ENCODE measurements at regions not wholly inside any gene's neighbourhood (a gene's known extent, or its start where the extent isn't known, plus 50 kb on each side); places are given as distances from the start of the nearest gene placed in this dataset.
"Not testable (repeated sequence)": the region's sequence is repeated elsewhere in the genome, so short reads cannot be mapped to it uniquely, and the experiment has no call there.

DNA sequence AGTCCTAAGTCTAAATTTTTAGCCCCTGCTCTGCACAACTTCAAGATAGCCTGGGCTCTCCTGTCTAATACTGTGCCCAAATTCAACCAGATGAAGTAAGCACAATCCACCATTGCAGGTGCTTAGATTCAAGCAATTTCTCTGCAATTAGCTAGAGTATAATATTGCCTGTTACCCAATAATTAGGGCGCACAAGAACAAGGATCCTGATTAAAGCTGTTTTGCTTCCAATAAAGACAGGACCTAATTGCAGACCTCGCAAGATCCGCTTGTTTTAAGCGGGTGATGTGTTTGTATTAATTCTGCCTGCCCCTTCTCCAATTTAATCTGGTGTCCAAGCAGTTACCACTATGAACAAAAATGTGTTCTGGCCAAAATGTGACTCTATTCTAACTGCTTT is 1268.9 kb upstream of the TMEM132C start:
- DNase-seq (ENCODE audit: low read depth), result no peak

- peak; percentile 5 for DNase-seq (ENCODE audit: low read depth)
These were observed 1268.2 kb upstream of the TMEM132C start for GRCh38 chr12:126998747-126999285.

- DNase-seq (ENCODE audit: low read depth), result no peak
These were observed 1267.6 kb upstream of the TMEM132C start for GRCh38 chr12:126999352-126999751.

DNA sequence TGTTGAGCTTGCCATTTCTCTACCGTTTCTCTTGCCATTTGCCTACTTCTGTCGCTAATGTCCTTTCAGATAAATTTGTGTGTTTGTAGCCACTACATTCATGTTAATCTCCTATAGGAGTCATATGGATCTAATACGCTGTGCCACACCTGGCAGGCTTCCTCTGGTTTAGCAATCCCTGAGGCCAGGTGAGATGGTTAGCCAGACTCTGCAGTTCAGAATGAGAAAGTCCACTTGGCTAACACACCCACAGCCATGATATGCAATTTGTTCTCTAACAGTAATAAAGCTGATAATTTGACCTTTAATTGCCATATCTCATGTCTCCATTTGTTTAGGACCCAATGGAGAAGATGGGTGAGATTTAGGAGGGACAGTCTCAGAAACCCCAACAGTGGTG is 1261.6 kb upstream of the TMEM132C start:
- no peak for DNase-seq (ENCODE audit: low read depth)

DNA sequence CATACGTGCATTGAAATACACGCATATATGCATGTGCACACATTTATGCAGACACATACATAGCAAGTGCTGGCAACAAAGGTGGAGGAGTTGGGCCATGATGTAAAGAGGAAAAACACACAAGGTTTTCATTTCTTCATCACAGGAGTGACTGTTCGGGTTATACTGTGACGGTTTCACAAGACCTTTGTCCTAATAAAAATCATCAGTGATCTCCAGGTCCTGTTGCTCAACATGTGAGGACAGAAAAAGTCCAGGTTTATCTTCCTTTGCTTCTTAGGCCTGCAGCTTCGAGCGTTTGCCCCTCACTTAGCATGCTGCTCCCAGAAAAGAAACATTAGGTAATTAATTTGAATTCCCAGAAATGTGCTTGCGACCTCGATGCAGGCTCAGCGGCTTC is 1260.0 kb upstream of the TMEM132C start:
- DNase-seq (ENCODE audit: low read depth), result no peak

DNA sequence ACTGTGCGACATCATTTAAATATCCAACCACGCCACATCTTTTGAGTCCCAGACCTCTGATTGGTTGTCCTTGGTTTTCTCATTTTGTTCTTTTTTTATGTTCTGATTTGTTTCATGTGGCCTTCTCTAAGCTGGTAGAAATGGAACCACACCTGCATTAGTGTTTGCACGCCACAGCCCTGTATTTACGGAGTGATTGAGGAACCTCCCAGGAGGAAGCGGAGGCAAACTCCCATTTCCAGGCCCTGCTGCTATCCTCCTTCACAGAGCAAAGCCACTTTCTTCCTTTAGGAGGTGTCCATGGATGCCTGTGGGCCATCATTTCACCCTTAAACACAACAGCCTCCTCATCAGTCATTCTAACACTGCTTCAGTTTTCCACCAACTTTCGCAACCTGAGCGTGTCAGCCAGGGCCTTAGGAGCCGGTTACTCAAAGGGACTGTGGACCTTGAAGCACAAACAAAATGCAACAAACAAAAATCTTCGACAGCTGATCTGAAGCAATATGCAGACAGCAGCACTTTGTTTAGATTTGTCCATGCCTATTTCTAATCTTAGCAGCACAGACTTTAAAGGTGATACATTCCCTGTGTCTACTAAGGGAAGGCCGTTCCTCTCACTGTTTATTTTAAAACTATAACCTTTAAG is 1258.1 kb upstream of the TMEM132C start:
- DNase-seq (ENCODE audit: low read depth), result no peak

- no peak for DNase-seq (ENCODE audit: low read depth)
These were observed 1254.9 kb upstream of the TMEM132C start for GRCh38 chr12:127012109-127012508.

GRCh38 chr12:127013197-127013596 is 1253.8 kb upstream of the TMEM132C start:
- no peak for DNase-seq (ENCODE audit: low read depth)

DNA sequence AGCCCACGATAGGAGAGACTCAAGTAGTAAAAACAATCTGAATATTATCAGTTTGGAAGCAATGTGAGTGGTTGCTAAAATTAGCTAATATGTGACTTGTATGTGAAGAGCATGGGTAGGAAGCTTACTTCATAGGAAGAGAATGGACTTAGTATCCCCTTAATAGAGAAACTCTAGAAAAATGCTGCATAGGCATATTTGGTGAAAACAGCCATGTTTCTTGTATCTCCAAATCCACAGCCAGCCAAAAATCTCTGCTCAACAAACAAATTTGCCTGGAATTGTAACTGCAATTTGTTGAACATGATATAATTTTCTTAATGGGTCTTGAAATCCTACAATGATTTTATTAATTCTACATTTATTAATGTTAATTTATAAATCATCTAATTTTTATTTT is 1252.9 kb upstream of the TMEM132C start:
- DNase-seq (ENCODE audit: low read depth), result no peak

DNA sequence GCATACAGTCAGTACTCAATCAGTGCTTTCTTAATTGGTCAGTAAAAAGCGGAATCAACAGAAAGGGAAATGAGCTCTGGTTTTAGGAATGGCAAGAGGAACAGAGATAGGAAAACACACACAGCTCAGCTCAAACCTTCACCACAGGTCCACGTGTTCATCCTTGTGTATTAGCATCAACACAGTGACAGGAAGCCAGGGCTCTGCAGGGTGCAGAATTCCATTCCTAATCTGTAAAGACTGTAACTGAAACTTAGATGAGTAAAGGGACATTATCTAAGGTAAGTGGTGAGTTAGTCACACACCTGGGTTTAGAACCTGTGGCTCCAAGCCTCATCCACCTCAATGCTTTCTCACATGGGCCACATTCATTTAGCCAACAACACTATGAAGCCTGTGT is 1242.2 kb upstream of the TMEM132C start:
- no peak for DNase-seq (ENCODE audit: low read depth)

GRCh38 chr12:127025545-127025944 is 1241.4 kb upstream of the TMEM132C start:
- peak; percentile 17 for DNase-seq (ENCODE audit: low read depth)

- DNase-seq (ENCODE audit: low read depth), result no peak
These were observed 1231.7 kb upstream of the TMEM132C start for GRCh38 chr12:127035011-127035879.

DNA sequence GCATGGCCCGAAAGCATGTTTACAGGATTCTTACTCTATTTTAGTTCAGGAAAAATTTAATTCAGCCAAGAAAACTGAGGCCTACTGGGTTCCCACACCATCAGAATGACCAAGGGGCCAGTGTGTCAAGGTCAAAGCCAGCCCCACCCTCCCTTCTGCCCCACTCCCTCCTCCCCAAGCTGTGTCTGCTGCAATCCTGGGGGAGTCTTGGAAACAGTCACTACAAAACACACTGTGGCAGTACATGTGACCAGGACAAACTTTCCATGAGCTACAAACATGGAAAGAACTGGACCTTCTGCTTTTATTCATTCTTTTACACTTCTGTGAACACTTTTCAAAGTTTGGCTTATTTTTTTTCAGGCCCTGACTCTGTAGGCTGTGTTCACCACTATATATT is 1228.8 kb upstream of the TMEM132C start:
- no peak for DNase-seq (ENCODE audit: low read depth)

GRCh38 chr12:127038761-127039160 is 1228.2 kb upstream of the TMEM132C start:
- DNase-seq (ENCODE audit: low read depth), result no peak

GRCh38 chr12:127041985-127042625 is 1224.9 kb upstream of the TMEM132C start:
- no peak for DNase-seq (ENCODE audit: low read depth)

DNA sequence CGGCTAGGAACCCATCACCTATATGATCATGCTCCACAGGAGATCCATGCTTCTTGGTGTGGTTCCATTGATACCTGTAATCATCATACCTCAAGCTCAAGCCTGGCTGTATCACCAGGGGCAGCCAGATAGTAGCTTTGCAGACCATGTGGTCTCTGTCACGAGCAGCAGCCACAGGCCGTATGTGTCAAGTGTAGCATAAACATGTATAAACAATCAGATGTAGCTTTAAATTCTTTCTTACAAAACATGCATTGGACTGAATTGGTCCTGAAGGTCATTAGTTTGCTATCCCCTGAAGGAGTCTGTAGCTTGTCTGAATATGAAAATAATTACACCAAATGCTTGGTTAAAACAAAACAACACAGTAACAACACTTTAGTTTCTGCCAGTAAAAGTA is 1223.2 kb upstream of the TMEM132C start:
- no peak for DNase-seq (ENCODE audit: low read depth)

- no peak for DNase-seq (ENCODE audit: low read depth)
These were observed 1222.1 kb upstream of the TMEM132C start for GRCh38 chr12:127044836-127045235.

- DNase-seq (ENCODE audit: low read depth), result no peak
These were observed 1220.5 kb upstream of the TMEM132C start for GRCh38 chr12:127046467-127046866.

GRCh38 chr12:127048057-127048456 is 1218.9 kb upstream of the TMEM132C start:
- no peak for DNase-seq (ENCODE audit: low read depth)

DNA sequence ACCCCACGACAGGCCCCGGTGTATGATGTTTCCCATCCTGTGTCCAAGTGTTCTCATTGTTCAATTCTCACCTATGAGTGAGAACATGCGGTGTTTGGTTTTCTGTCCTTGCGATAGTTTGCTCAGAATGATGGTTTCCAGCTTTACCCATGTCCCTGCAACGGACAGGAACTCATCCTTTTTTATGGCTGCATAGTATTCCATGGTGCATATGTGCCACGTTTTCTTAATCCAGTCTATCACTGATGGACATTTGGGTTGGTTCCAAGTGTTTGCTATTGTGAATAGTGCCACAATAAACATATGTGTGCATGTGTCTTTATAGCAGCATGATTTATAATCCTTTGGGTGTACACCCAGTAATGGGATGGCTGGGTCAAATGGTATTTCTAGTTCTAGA is 1218.4 kb upstream of the TMEM132C start:
- DNase-seq (ENCODE audit: low read depth), result not testable (repeated sequence)

- no peak for DNase-seq (ENCODE audit: low read depth)
These were observed 1215.8 kb upstream of the TMEM132C start for GRCh38 chr12:127051139-127051538.

All from HT1080 (cell line).